GM19025 (cell line): ENCODE measurements at regions not wholly inside any gene's neighbourhood (a gene's known extent, or its start where the extent isn't known, plus 50 kb on each side); places are given as distances from the start of the nearest gene placed in this dataset.

Experiments used
- ATAC-seq: cut with Tn5 transposase; IDR thresholded peaks from one replicate; pipeline ENCODE4 v1.9.1; 2021; ENCODE audit warnings: mild to moderate bottlenecking, low read depth, moderate library complexity; ENCODE audit not compliant: unreplicated experiment

DNA sequence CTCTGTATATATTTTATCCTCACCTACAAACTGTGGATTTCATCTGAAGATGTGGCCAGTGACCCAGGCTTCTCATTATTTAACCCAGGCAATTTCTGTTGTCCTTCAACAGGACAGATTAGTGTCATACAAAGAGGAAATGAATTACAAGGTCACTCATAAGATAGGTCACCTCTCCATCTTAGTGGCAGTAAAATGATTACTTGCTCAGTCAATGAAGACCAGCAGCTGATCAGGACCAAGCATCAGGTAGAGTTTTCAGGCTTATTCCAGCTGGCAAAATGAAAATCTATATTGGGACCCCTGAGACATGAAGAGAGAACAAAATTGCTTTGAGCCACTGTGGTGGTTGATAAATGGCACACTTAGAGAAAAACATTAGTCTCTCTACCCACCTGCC lies 135.2 kb upstream of the PRDM9 start:
- ATAC-seq, result no peak

- no peak for ATAC-seq
Measured at GRCh38 chr5:23368393-23368792, 139.0 kb upstream of the PRDM9 start.

GRCh38 chr5:23367874-23368273 lies 139.5 kb upstream of the PRDM9 start:
- ATAC-seq, result no peak

GRCh38 chr5:23353286-23353685 lies 154.1 kb upstream of the PRDM9 start:
- ATAC-seq, result no peak

DNA sequence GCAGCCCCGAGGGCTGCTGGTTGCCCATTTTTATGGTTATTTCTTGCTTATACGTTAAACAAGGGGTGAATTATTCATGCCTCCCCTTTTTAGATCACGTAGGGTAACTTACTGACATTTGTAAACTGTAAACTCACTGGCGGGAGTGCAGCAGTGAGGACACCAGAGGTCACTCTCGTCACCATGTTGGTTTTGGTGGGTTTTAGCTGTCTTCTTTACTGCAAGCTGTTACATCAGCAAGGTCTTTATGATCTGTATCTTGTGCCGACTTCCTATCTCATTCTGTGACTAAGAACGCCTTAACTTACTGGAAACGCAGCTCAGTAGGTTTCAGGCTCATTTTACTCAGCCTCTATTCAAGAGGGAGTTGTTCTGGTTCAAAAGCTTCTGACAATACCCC lies 155.0 kb upstream of the PRDM9 start:
- no peak for ATAC-seq

DNA sequence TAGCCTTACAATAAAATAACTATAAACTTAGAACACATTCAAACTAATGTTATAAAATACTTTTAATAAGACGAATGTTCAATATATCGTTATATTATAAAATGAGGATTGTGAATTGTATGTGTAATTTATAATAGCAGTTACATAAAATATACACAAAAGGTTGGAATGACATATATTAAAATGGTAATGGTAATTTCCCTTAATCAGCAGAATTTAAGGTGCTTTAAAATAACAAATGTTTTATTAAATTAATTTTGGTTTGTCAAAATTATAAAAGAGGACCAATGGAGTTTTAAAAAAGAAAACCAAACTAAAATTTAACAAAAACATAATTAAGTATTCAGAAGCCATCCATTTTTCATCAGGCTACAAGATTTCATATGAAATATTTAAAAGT lies 164.3 kb upstream of the PRDM9 start:
- ATAC-seq, result no peak

DNA sequence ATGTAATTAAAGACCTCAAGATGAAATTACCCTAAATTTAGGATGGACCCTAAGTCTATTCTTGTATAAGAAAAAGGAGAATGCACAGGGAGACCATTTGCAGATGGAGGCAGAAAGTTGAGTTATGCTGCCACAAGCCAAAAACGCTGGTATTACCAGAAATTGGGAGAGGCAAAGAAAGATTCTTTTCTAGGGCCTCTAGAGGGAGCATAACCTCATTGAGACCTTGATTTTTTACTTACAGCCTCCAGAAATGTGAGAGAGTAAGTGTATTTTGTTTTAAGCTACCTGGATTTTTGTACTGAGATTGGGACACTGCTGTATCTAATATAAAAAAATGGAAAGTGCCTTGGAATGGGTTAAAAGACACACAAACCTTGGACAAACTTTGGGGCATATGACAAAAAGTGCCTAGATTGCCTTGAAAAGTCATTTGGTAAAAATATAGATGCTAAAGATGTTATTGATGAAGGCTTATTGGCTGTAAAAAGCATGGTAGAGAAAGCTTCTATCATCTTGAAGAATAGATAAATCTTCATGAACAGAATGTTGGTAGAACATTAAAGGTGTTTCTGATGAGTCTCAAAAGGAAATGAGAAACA lies 174.7 kb upstream of the PRDM9 start:
- no peak for ATAC-seq

- no peak for ATAC-seq
Measured at GRCh38 chr5:23330726-23331125, 176.7 kb upstream of the PRDM9 start.

DNA sequence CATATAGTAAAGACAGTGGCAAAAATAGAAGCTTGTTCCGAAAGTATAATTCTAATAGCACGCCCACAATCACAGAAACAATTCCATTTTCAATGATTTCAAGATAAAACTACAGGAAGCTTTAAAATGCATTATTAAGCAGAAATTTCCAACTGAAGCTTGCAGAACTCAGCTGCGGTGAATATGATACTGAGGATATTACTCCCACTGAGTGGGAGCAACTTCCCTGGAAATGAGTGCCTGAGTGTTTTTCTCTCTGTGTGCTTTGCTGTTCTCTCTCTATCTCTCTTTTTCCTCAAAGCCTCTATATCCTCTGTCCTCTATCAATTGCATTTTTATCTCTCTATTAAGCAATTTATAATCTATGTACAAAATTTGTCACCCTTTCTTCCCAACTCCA lies 187.5 kb upstream of the PRDM9 start:
- ATAC-seq, result no peak

DNA sequence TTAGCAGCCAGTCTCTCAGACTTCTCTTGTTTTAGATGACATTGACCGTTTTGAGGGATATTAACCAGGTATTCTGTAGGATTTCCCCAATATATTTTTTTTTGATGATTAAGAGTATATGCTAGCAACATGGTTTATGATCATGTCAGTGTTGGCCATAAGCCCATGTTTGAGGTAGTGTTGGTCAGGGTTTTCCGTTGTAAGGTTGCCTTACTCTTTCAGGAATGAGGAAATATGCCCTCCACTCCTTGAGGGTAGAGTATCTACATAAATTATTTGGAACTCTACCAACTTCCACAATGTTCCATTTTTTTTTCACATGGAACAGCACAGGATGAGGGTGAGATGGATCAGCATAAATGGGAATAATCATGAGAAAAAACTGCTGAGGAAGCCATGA lies 188.4 kb upstream of the PRDM9 start:
- no peak for ATAC-seq

DNA sequence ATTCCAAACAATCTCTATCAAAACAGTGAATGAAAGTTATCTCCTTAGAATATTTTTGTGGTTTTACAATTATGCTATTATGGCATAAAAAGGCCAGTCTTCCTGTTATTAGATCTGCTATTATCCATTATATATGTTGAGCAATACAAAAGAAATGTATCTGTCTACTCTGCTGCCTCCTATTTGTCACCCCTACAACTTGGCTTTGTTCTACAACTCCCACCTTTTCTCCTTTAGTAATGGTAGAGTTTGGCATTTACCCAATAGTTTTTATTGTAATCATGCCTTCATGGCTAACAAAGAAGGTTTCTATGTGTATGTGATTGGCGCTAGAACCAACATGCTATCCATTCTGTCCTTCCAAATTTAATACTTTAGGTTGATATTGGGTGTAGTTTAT lies 189.2 kb upstream of the PRDM9 start:
- no peak for ATAC-seq

GRCh38 chr5:23316060-23316591 lies 191.3 kb upstream of the PRDM9 start:
- ATAC-seq, result no peak

DNA sequence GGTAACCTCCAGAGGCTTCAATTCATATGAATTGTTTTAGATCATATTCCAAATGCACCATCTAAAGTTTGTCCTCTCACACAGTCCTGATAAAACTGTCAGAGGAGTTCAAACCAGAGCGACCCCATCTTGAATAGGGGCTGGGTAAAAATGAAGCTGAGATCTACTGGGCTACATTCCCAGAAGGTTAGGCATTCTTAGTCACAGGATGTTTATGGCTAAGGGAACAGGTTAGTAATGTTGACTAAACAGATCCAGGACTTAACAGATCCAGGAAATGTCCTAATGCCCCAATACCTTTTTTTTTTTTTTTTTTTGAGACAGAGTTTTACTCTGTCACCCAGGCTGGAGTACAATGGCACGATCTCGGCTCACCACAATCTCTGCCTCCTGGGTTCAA lies 192.6 kb upstream of the PRDM9 start:
- ATAC-seq, result no peak

GRCh38 chr5:23305055-23305454 lies 202.4 kb upstream of the PRDM9 start:
- no peak for ATAC-seq

DNA sequence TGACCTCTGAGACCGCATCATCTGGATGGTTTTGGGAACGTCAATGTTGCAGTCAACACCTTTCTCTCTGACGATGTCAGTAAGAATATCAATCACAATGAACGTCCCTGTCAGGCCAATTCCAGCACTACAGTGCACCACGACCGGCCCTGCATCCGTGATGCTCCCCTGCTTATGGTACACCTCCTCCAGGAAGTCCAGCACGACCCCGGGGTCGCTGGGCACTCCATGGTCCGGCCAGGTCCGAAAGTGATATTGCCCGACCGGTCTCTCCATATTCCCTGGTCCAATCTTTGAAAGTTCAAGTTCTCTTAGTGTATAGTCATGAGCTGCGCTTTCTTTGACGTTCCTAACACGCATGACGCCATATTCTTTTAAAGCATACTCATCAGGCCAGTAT lies 203.6 kb upstream of the PRDM9 start:
- no peak for ATAC-seq

- ATAC-seq, result no peak
Measured at GRCh38 chr5:23303435-23303834, 204.0 kb upstream of the PRDM9 start.

- ATAC-seq, result no peak
Measured at GRCh38 chr5:23302438-23302837, 205.0 kb upstream of the PRDM9 start.

- no peak for ATAC-seq
Measured at GRCh38 chr5:23289162-23289561, 218.2 kb upstream of the PRDM9 start.

- ATAC-seq, result no peak
Measured at GRCh38 chr5:23284656-23285055, 222.8 kb upstream of the PRDM9 start.

DNA sequence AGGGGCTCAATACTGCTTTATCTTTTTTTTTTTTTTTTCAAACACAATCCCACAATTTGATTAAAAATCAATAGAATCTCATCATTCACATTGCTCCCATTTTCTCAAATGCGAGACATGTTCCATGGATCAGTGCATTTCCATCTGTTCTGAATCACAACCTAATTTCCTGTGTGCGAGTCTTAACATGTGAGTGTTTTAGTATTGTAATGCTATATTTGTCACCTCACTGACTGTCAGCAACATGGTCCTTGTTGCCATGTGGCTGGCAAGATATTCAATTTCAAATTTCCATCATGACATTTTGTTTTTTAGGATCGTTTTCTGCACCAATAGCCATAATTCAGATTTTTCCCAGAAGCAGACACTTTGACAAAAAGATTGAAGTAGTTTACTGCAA lies 233.2 kb upstream of the PRDM9 start:
- no peak for ATAC-seq

GRCh38 chr5:23269981-23270380 lies 237.4 kb upstream of the PRDM9 start:
- no peak for ATAC-seq

DNA sequence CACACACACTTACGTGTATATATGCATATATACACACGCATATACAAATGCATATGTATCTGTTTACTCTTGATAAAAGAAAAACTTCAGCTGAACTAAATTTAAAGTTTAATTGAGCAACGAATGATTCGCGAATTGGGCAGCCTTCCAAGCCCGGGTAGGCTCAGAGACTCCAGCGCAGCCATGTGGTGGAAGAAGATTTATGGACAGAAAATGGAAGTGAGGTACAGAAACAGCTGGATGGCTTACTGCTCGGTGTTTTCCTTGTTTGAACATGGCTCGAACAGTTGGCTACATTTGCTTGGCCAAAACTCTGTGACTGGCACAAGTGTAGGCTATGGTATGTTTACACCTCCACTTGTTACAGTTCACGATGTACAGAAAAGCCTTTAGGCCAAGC lies 239.3 kb upstream of the PRDM9 start:
- no peak for ATAC-seq

GRCh38 chr5:23260621-23261020 lies 246.8 kb upstream of the PRDM9 start:
- no peak for ATAC-seq
